Breast epithelium (tissue), 3 donors: ENCODE measurements at regions not wholly inside any gene's neighbourhood (a gene's known extent, or its start where the extent isn't known, plus 50 kb on each side); places are given as distances from the start of the nearest gene placed in this dataset.

Experiments
- POLR2A ChIP-seq: fragments of 450-650 bp; IDR thresholded peaks from one replicate; pipeline ENCODE4 v1.6.1; 2016; ENCODE audit warnings: antibody characterized with exemption, mild to moderate bottlenecking, moderate library complexity
- POLR2AphosphoS5 ChIP-seq, 3 donors: sonication (generic); formaldehyde crosslinking; IDR thresholded peaks; one replicate each; pipeline ENCODE4 v1.6.1; 2017; ENCODE audit warnings: antibody characterized with exemption in 3 of 3
- TF ChIP-seq, protein P1 (sequence below), 3 donors: fragments of 450-650 bp; IDR thresholded peaks; one replicate each; pipeline ENCODE4 v1.5.1; 2016 to 2017; ENCODE audit warnings: antibody characterized with exemption in 3 of 3, mild to moderate bottlenecking in 3 of 3, moderate library complexity in 3 of 3

DNA sequence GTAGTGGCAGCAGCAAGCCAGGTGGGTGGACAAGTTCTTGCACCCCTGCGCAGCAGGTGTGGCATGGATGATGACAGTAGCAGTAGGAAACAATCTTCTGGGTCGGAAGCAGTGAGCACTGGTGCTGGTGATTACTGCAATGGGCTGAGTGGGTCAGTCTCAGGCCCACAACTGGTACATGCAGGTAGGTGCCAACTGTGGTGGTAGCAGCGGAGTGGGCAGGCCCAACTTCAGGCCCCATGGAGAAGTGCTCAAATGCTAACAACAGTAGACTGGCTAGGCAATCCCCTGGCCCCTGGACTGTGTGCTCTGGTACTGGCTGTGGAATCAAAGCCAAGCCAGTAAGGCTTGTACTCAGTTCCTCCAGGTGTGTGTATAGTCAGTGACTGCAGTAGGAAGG lies 413.7 kb downstream of the PDGFC start:
- TF ChIP-seq, protein P1, sequence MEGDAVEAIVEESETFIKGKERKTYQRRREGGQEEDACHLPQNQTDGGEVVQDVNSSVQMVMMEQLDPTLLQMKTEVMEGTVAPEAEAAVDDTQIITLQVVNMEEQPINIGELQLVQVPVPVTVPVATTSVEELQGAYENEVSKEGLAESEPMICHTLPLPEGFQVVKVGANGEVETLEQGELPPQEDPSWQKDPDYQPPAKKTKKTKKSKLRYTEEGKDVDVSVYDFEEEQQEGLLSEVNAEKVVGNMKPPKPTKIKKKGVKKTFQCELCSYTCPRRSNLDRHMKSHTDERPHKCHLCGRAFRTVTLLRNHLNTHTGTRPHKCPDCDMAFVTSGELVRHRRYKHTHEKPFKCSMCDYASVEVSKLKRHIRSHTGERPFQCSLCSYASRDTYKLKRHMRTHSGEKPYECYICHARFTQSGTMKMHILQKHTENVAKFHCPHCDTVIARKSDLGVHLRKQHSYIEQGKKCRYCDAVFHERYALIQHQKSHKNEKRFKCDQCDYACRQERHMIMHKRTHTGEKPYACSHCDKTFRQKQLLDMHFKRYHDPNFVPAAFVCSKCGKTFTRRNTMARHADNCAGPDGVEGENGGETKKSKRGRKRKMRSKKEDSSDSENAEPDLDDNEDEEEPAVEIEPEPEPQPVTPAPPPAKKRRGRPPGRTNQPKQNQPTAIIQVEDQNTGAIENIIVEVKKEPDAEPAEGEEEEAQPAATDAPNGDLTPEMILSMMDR (IDR thresholded peaks at IDR 0.05), result no peak
- TF ChIP-seq POLR2A (no peak), POLR2AphosphoS5 (IDR thresholded peaks at IDR 0.05) (no peak)
